PFSK-1 (cell line): ENCODE measurements at regions not wholly inside any gene's neighbourhood (a gene's known extent, or its start where the extent isn't known, plus 50 kb on each side); places are given as distances from the start of the nearest gene placed in this dataset.

ENCODE experiments used
- FOXP2 ChIP-seq: optimal IDR thresholded peaks from 2 replicates; pipeline ENCODE3; 2011; ENCODE audit warnings: borderline replicate concordance, control low read depth, inconsistent platforms; ENCODE audit not compliant: insufficient read depth; ENCODE audit errors: extremely low read length, extremely low read depth
- POLR2AphosphoS5 ChIP-seq: IDR thresholded peaks from 2 replicates; pipeline ENCODE4 v1.6.1; 2012; ENCODE audit warnings: low read depth, mild to moderate bottlenecking, control low read depth, low read length, moderate library complexity
- SIN3A ChIP-seq: IDR thresholded peaks from 2 replicates; pipeline ENCODE4 v1.6.1; 2012; ENCODE audit warnings: mild to moderate bottlenecking, low read length, moderate library complexity, borderline replicate concordance; ENCODE audit not compliant: insufficient read depth
- TAF1 ChIP-seq: IDR thresholded peaks from 2 replicates; pipeline ENCODE4 v1.6.1; 2012; ENCODE audit warnings: low read length, control low read depth, borderline replicate concordance; ENCODE audit not compliant: insufficient read depth
- TF ChIP-seq, protein P1 (sequence below), 2 experiments: IDR thresholded peaks; 2 replicates each; pipeline versions ENCODE4 v1.6.1 to v1.8.0; 2011 to 2012; ENCODE audit warnings: low read depth in 2 of 2, low read length in 2 of 2, control low read depth in 1 of 2, inconsistent platforms in 1 of 2, mild to moderate bottlenecking in 1 of 2, moderate library complexity in 1 of 2; ENCODE audit not compliant: insufficient read depth in 1 of 2

DNA sequence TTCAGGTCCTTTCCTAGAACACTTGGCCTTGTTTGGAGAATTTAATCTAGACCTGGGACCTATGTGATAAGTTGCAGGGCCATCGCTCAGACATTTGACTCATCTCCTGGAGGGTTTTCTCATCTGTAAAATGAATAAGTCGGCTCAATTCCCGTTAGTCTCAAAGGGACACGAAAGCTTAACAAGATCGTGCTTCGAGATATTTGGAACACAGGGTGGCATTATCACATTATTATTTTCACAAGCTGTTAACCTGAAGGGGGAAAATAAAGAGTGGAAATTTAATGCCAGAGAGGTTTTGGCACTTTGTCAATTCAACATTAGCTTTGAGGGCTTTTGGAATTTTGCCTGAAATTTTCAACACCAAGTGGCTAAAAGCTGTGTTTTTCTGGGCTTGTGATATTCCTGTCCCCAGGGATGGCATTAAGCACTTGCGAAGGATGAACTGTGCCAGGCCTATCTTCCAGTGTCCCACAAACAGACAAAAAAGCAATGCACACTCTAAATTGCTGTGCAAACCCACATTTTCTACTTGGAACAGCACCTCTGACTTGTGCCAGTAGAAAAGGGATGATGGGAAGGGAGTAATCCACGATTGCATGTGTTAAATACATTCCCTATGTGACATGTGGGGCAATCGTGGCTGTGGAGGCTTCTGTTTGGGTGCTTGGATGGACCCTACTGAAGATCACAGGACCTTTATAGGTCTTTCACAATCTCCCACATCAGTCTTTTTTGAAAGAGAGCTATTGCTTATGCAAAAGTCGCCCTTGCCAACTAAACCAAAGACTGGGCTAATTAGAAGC is 478.7 kb downstream of the MFSD1 start:
- no peak for TF ChIP-seq POLR2AphosphoS5
- no peak for TF ChIP-seq FOXP2
- no peak for TF ChIP-seq TAF1
- TF ChIP-seq, protein P1, sequence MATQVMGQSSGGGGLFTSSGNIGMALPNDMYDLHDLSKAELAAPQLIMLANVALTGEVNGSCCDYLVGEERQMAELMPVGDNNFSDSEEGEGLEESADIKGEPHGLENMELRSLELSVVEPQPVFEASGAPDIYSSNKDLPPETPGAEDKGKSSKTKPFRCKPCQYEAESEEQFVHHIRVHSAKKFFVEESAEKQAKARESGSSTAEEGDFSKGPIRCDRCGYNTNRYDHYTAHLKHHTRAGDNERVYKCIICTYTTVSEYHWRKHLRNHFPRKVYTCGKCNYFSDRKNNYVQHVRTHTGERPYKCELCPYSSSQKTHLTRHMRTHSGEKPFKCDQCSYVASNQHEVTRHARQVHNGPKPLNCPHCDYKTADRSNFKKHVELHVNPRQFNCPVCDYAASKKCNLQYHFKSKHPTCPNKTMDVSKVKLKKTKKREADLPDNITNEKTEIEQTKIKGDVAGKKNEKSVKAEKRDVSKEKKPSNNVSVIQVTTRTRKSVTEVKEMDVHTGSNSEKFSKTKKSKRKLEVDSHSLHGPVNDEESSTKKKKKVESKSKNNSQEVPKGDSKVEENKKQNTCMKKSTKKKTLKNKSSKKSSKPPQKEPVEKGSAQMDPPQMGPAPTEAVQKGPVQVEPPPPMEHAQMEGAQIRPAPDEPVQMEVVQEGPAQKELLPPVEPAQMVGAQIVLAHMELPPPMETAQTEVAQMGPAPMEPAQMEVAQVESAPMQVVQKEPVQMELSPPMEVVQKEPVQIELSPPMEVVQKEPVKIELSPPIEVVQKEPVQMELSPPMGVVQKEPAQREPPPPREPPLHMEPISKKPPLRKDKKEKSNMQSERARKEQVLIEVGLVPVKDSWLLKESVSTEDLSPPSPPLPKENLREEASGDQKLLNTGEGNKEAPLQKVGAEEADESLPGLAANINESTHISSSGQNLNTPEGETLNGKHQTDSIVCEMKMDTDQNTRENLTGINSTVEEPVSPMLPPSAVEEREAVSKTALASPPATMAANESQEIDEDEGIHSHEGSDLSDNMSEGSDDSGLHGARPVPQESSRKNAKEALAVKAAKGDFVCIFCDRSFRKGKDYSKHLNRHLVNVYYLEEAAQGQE (IDR thresholded peaks at IDR 0.05; ENCODE audit: insufficient read depth in 1 of 2, low read depth in 2 of 2, low read length in 2 of 2): no peak
- TF ChIP-seq SIN3A: no peak
